ENCODE measurements at regions not wholly inside any gene's neighbourhood (a gene's known extent, or its start where the extent isn't known, plus 50 kb on each side); places are given as distances from the start of the nearest gene placed in this dataset.

DNA sequence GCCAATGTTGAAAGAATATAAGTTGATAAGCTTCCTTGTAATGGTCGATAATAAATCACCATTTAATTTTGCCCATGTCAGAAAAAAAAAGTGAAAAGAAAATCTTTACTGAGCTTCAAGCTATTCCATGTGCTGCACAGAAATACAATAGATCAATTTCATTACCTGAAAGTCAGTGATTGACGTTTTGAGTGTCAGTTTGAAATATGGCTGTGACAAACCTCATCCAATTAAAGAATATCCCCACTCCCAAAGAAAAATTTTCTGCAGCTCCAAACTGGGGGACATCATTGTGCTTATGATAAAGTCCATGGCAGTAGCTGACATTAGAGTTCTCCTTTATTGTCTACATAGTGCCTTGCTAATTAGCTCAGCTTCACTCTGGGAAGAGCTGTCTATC lies 184.8 kb upstream of the RPRM start:
- Histone ChIP-seq H4K20me1 (replicated peaks in 1 of 2; ENCODE audit: control insufficient read depth in 1 of 2, insufficient read depth in 2 of 2, low read length in 2 of 2) (no peaks in the 10 kb centered on the region), H3K36me3 (ENCODE audit: control insufficient read depth in 2 of 4, insufficient read depth in 4 of 4, low read length in 3 of 4) (no peaks in the 10 kb centered on the region), H2BK20ac (ENCODE audit: low read length) (no peak overlapping the region), H3K27me3 (replicated peaks in 1 of 4; ENCODE audit: control insufficient read depth in 3 of 4, extremely low read depth in 1 of 4, insufficient read depth in 3 of 4, low read length in 3 of 4) (no peaks in the 10 kb centered on the region), H3K27ac (ENCODE audit: low read depth, low read length) (no peak overlapping the region), H3K23me2 (ENCODE audit: low read depth, low read length) (no peaks in the 10 kb centered on the region), H4K8ac (ENCODE audit: extremely low read depth, insufficient read depth, low read length) (no peak overlapping the region), H3K14ac (ENCODE audit: insufficient read length) (no peak overlapping the region), H3K56ac (replicated peaks; ENCODE audit: insufficient read length, low read depth, low read length) (no peak overlapping the region), H4K5ac (ENCODE audit: insufficient read length, low read depth, low read length) (no peak overlapping the region), H3K4me2 (ENCODE audit: insufficient read depth in 1 of 2, low read depth in 2 of 2, low read length in 2 of 2) (no peak overlapping the region), H2BK15ac (ENCODE audit: low read length) (no peak overlapping the region), H2BK120ac (replicated peaks; ENCODE audit: low read depth, low read length) (no peak overlapping the region), H3K18ac (ENCODE audit: extremely low read depth, low read length) (no peak overlapping the region), H2BK12ac (ENCODE audit: low read depth, low read length) (no peak overlapping the region), H2AK5ac (ENCODE audit: low read depth, low read length) (no peak overlapping the region), H3K4me1 (replicated peaks in 1 of 4; ENCODE audit: control insufficient read depth in 3 of 4, insufficient read depth in 4 of 4, low read length in 3 of 4) (no peaks in the 10 kb centered on the region), H3K9ac (replicated peaks in 1 of 4; ENCODE audit: extremely low read depth in 1 of 4, low read depth in 3 of 4, low read length in 3 of 4) (no peak overlapping the region), H3K79me2 (ENCODE audit: control insufficient read depth in 1 of 2, insufficient read depth in 2 of 2, low read length in 2 of 2) (no peaks in the 10 kb centered on the region), H3K9me3 (ENCODE audit: insufficient read depth in 2 of 2, low read depth in 1 of 2, low read length in 1 of 2) (peaks cover under 1 to 3% of the 10 kb centered on the region in 2 experiments; a peak in 1 of 4 replicates), H4K91ac (replicated peaks; ENCODE audit: insufficient read length, low read length) (no peak overlapping the region), H3K79me1 (ENCODE audit: low read depth, low read length) (no peaks in the 10 kb centered on the region), H2BK5ac (ENCODE audit: low read depth, low read length) (no peak overlapping the region), H2AFZ (ENCODE audit: low read length) (no peak overlapping the region), H3K4ac (replicated peaks; ENCODE audit: insufficient read length, low read depth, low read length) (no peak overlapping the region), H3K23ac (ENCODE audit: insufficient read length) (no peak overlapping the region), H3K4me3 (ENCODE audit: extremely low read depth in 1 of 4, insufficient read depth in 2 of 4, low read depth in 3 of 4, low read length in 4 of 4) (no peak overlapping the region)
- DNase-seq (ENCODE audit: low read depth in 1 of 2, low spot score in 2 of 2) = no peak
- FAIRE-seq = no peak
- WGBS, 2 experiments (ENCODE audit: extremely low coverage in 1 of 2, insufficient coverage in 1 of 2, insufficient read length in 1 of 2, insufficient replicate concordance in 2 of 2, low coverage in 1 of 2, low lambda C conversion rate in 2 of 2, missing lambda C conversion rate in 1 of 2) = 95% methylated on average over 2 of the region's 2 CpGs; no CpG with 5 or more reads in 1 of the 2 experiments
- ChIA-PET CTCF (ENCODE audit: partially characterized antibody) (no interaction called here), POLR2A (ENCODE audit: partially characterized antibody) (no interaction called here)
- no peak for TF ChIP-seq MAFK (IDR thresholded peaks at IDR 0.05; ENCODE audit: low read depth, low read length)
- TF ChIP-seq EP300 (IDR thresholded peaks at IDR 0.05; ENCODE audit: borderline replicate concordance in 1 of 2, low read depth in 2 of 2, low read length in 2 of 2) = no peak
- TF ChIP-seq TEAD4 (IDR thresholded peaks at IDR 0.05; ENCODE audit: low read depth, low read length) = no peak
- no peak for TF ChIP-seq YY1 (IDR thresholded peaks at IDR 0.05; ENCODE audit: low read depth, low read length)
- TF ChIP-seq BACH1 (IDR thresholded peaks at IDR 0.05; ENCODE audit: low read length) = no peak
- TF ChIP-seq CHD2 (IDR thresholded peaks at IDR 0.05; ENCODE audit: low read length) = no peak
- no peak for TF ChIP-seq POU5F1 (IDR thresholded peaks at IDR 0.05; ENCODE audit: low read depth, low read length)
- TF ChIP-seq ZNF274 (IDR thresholded peaks at IDR 0.05; ENCODE audit: borderline replicate concordance, extremely low read depth, low read length) = no peak
- no peak for TF ChIP-seq BCL11A (IDR thresholded peaks at IDR 0.05; ENCODE audit: low read depth in 2 of 2, low read length in 2 of 2)
- no peak for TF ChIP-seq SIRT6 (IDR thresholded peaks at IDR 0.05; ENCODE audit: low read length)
- TF ChIP-seq KDM1A (IDR thresholded peaks at IDR 0.05; ENCODE audit: borderline replicate concordance, low read length) = no peak
- no peak for TF ChIP-seq RXRA (IDR thresholded peaks at IDR 0.05; ENCODE audit: insufficient read depth, low read depth, low read length)
- no peak for TF ChIP-seq RFX5 (IDR thresholded peaks at IDR 0.05; ENCODE audit: borderline replicate concordance, low read depth, low read length)
- TF ChIP-seq, protein P1, sequence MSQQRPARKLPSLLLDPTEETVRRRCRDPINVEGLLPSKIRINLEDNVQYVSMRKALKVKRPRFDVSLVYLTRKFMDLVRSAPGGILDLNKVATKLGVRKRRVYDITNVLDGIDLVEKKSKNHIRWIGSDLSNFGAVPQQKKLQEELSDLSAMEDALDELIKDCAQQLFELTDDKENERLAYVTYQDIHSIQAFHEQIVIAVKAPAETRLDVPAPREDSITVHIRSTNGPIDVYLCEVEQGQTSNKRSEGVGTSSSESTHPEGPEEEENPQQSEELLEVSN (IDR thresholded peaks at IDR 0.05) = no peak
